HG03103 (cell line): ENCODE measurements at regions not wholly inside any gene's neighbourhood (a gene's known extent, or its start where the extent isn't known, plus 50 kb on each side); places are given as distances from the start of the nearest gene placed in this dataset.
A peak's percentile ranks its signal among the peaks of the same experiment; 100 is the strongest.
"Not testable (repeated sequence)": the region's sequence is repeated elsewhere in the genome, so short reads cannot be mapped to it uniquely, and the experiment has no call there.

ENCODE experiments used
- ATAC-seq: cut with Tn5 transposase; IDR thresholded peaks from one replicate; pipeline ENCODE4 v1.9.1; 2021; ENCODE audit warnings: low read depth; ENCODE audit not compliant: unreplicated experiment

- ATAC-seq, result no peak
Measured at GRCh38 chr5:92552206-92553160, 1028.5 kb downstream of the NR2F1-AS1 start.

- no peak for ATAC-seq
Measured at GRCh38 chr5:92548346-92548745, 1032.7 kb downstream of the NR2F1-AS1 start.

- ATAC-seq, result no peak
Measured at GRCh38 chr5:92544596-92544995, 1036.4 kb downstream of the NR2F1-AS1 start.

GRCh38 chr5:92544036-92544435 lies 1037.0 kb downstream of the NR2F1-AS1 start:
- no peak for ATAC-seq

DNA sequence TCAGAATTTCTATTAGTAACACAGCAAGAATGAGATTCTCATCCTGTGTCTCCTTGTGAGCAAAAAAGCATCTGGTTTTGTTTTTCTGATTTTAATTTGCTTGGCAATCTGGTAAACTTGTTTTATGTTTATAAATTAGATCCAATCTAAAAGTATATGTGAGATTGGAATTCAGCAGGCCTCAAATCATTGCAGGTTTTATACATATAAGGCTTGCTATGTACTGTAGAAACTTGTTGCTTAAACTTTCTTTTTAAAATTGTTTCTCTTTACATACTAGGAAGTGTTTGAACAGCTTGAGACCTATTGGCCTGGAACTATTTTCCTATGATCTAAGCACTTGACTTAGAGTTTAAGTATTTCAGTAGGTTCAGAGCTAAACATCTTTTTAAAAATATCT lies 1037.8 kb downstream of the NR2F1-AS1 start:
- ATAC-seq, result no peak

GRCh38 chr5:92542017-92542416 lies 1039.0 kb downstream of the NR2F1-AS1 start:
- not testable (repeated sequence) for ATAC-seq

DNA sequence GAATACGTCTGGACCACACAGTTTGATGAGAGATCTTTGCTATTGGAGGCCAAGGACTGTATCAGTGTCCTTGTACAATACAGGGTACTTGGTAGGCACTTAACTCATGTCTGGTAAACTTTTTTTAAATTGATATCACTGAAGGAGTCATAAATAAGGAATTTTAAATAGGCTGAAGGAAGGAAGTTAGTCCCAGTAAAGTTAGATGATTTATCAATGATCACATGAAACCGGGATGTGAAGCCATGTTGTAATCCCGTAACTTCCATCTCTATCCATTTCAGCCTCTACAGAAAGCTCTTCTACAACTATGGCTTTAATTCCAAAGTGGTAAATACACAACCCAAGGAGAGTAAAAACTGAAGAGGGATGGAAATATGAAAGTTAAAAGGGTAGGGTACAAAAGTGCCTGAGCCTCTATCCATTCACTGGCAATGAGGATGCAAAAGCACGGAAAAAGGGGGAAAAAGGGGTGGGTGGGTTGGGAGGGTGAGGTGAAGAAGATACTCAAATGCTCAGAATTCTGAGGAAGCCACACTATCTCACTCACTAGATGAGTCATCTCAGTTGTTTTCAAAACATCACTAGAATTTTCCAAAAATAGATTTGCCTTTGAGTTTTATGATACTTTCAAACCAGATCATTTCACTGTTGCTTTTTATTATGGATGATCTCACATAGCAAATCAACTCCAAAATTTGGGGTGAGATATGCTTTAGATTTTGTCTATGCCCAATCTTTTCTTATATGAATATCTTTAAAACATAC lies 1053.5 kb downstream of the NR2F1-AS1 start:
- ATAC-seq, result peak; percentile 96

DNA sequence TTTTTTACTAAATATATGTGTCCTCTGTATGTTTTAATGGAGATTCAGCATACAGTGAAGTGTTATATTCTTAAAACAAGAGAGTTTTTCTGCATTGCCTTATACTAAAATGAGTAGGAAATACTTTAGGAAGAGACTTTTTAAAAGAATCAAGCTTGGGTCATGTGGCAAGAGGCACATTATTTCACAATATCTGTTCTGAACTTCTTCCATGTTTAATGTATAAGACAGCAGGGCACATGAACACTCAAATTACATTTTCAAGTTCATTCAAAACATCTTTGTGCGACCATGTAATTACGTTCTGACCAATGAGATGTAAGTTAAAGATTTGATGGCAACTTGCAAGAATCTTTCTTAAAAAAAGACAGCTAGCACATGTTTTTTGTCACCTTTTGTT lies 1055.9 kb downstream of the NR2F1-AS1 start:
- ATAC-seq, result no peak

DNA sequence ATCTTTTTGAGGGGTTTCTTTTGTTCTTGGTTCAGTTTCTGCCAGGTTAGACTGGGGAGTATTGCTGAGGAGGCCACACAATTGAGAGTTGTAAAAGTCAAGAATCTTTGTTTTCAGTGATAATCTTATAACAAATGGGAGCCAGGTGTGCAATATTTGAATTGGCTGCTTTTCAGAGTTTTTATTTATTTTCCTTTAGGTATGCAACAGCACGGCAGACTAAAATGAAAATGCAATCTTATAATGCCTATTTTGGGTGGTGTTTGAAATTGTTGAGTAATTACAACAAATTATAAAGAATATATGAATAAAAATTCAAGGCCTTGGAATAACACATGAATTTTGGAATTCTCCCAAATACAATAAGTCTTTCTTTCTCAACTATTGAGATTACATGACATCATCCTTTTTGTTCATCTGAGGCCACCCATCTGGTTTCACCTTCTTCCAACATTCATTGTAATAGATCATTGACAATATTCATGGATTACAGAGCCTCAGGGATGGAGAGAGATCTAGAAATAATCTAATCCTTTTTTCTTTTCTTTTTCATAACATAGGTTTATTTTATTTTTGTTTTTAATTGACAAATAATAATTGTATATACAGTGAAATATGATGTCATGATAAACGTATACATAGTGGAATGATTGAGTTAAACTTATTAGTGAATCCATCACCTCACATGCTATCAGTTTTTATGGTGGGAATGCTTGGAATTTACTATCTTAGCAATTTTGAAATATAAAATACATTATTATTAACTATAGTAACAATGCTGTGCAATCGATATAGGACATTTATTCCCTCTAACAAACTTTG lies 1061.0 kb downstream of the NR2F1-AS1 start:
- no peak for ATAC-seq

DNA sequence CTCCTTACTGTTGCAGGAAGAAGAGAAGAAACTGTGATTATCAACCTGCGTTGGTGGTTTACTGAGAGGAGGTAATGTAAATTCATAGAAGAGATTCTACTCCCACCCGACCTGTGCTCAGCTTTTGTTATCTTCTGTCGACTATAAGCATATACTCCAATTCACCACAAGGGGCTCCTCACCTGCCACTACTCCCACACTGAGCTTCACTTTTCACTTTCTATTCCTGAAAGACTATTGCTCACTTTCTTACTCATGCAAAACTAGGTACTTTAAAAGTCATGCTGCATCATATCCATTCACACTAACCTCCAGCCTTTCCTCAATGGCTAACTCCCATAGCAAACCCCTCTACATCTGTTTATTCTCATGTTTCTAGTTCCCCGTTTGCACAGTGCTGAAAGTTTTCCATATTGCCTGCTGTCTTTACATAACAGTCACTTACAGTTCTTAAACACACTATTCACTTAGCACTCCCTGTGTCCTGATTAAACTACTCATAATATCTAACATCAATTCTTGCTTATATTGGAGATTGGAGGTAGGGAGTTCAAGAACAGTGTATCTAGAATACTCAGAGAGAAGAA lies 1062.6 kb downstream of the NR2F1-AS1 start:
- peak; percentile 99 for ATAC-seq

GRCh38 chr5:92514896-92515295 lies 1066.1 kb downstream of the NR2F1-AS1 start:
- no peak for ATAC-seq

DNA sequence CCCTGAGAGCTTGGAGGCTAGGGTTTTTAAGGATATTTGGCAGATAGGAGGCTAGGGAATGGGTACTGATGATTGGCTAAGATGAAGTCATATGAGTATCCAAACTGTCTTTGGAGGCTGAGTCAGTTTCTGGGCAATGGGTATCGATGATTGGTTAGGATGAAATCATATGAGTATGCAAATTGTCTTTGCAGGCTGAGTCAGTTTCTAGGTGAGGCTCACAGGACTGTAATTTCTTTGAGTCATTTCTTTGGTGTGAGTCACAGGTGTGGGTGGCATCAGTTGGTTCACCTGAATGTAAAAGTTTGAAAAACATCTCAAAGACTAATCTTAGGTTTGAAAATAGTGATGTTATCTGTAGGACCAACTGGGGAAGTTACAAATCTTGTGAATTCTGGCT lies 1068.0 kb downstream of the NR2F1-AS1 start:
- ATAC-seq, result no peak

DNA sequence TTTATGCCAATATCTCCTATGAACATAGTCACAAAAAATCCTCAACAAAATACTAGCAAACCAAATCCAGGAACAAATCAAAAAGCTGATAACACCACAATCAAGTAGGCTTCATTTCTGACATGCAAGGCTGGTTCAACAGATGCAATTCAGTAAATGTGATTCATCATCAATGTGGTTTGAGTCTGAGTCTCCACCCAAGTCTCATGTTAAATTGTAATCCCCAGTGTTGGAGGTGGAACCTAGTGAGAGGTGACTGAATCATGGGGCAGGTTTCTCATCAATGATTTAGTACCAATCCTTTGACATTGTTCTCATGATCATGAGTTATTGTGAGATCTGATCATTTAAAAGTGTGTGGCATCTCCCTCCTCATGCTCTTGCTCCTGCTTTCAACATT lies 1072.7 kb downstream of the NR2F1-AS1 start:
- ATAC-seq, result no peak

DNA sequence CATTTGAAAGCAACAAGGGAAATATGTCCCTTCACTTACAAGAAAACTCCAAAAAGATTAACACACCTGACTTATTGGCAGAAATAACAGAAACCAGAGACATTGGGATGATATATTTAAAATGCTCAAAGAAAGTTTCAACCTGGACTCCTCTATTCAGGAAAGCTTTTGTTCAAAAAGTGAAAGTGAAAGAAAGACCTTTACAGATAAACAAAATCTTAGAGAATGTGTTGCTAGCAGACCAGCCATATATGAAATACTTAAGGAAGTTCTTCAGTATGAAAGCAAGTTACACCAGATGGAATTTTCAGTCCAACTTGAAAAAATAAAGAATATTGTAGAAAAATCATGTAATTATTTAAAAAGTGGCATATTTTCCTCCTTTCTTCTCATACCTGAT lies 1075.1 kb downstream of the NR2F1-AS1 start:
- ATAC-seq, result no peak

DNA sequence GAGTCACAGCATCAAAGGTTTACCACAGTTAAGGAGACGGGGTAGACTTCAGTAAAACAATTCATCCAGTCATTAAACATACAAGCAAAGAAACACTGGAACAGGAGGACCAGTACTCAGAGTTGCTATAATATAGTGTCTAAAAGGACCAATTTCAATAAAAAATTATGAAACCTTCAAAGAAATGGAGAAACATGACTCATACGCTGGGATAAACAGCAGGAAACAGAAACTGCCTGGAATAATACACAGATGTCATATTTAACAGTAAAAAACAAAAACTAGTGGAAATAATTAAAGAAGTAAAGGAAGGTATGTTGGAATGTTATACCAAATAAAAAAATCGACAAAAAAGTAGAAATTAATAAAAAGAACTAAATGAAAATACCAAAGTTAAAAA lies 1075.9 kb downstream of the NR2F1-AS1 start:
- ATAC-seq, result no peak

- ATAC-seq, result no peak
Measured at GRCh38 chr5:92504346-92504745, 1076.7 kb downstream of the NR2F1-AS1 start.

- ATAC-seq, result no peak
Measured at GRCh38 chr5:92500752-92501151, 1080.3 kb downstream of the NR2F1-AS1 start.

- ATAC-seq, result no peak
Measured at GRCh38 chr5:92496545-92496944, 1084.5 kb downstream of the NR2F1-AS1 start.

DNA sequence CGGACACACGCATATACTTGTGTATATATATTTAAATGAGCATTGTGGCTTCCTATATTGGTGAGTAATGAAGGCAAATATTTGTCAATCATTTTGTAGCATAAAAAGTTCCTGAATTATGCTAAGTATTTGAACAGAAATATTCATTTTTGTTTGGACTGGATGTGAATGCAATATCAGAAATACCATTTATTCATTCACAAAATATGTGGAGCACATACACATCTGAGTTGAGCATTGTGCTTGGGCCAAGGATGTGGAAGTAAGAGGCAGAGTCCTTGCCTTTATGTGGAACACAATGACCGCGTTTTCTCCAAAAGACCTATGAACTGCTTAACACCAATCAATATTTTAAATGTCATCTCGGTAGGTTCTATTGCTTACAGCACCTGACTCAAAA lies 1086.5 kb downstream of the NR2F1-AS1 start:
- no peak for ATAC-seq

DNA sequence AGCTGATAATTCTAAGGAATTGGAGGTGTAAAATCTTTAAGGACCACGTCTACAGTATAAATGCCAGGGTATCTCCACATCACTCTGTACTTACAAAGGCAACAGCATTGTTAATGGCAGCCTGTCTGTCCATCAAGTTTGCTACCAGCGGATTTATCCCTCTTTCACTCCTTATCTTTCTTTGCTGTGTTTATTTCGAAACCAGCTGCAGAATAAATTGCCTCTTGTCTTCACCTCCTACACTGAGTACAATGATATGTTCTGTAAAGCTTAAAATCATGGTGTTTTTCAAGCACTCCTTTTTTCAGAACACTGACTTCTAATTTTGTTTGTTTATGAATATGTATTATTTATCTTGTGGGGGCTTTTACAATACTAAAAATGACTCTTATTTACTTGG lies 1088.1 kb downstream of the NR2F1-AS1 start:
- no peak for ATAC-seq
